ENCODE measurements at regions not wholly inside any gene's neighbourhood (a gene's known extent, or its start where the extent isn't known, plus 50 kb on each side); places are given as distances from the start of the nearest gene placed in this dataset.

GRCh38 chr3:153670577-153670976, 450.6 kb upstream of the ARHGEF26 start:
- intact Hi-C loops (cut with DNase I): no loop called here
- no peak for DNase-seq (ENCODE audit: low spot score)

GRCh38 chr3:153673853-153674252, 447.3 kb upstream of the ARHGEF26 start:
- DNase-seq (ENCODE audit: low spot score): no peak
- intact Hi-C loops (cut with DNase I): no loop called here

- intact Hi-C loops (cut with DNase I): no loop called here
- no peak for DNase-seq (ENCODE audit: low spot score)
These were observed 441.5 kb upstream of the ARHGEF26 start for GRCh38 chr3:153679714-153680113.

- no peak for DNase-seq (ENCODE audit: low spot score)
- intact Hi-C loops (cut with DNase I): no loop called here
These were observed 440.7 kb upstream of the ARHGEF26 start for GRCh38 chr3:153680526-153680925.

- no peak for DNase-seq (ENCODE audit: low spot score)
- intact Hi-C loops (cut with DNase I): no loop called here
These were observed 440.1 kb upstream of the ARHGEF26 start for GRCh38 chr3:153681057-153681456.

GRCh38 chr3:153688301-153689120, 432.7 kb upstream of the ARHGEF26 start:
- intact Hi-C loops (cut with DNase I): no loop called here
- DNase-seq (ENCODE audit: low spot score): no peak

- intact Hi-C loops (cut with DNase I): no loop called here
- no peak for DNase-seq (ENCODE audit: low spot score)
These were observed 428.0 kb upstream of the ARHGEF26 start for GRCh38 chr3:153693207-153693606.

- intact Hi-C loops (cut with DNase I): no loop called here
- DNase-seq (ENCODE audit: low spot score): no peak
These were observed 419.1 kb upstream of the ARHGEF26 start for GRCh38 chr3:153702106-153702505.

GRCh38 chr3:153704115-153704514, 417.1 kb upstream of the ARHGEF26 start:
- intact Hi-C loops (cut with DNase I): no loop called here
- no peak for DNase-seq (ENCODE audit: low spot score)

GRCh38 chr3:153706706-153707105, 414.5 kb upstream of the ARHGEF26 start:
- DNase-seq (ENCODE audit: low spot score): no peak
- intact Hi-C loops (cut with DNase I): no loop called here

- DNase-seq (ENCODE audit: low spot score): no peak
- intact Hi-C loops (cut with DNase I): no loop called here
These were observed 407.2 kb upstream of the ARHGEF26 start for GRCh38 chr3:153714016-153714415.

- intact Hi-C loops (cut with DNase I): no loop called here
- no peak for DNase-seq (ENCODE audit: low spot score)
These were observed 406.5 kb upstream of the ARHGEF26 start for GRCh38 chr3:153714588-153715290.

GRCh38 chr3:153722157-153722556, 399.0 kb upstream of the ARHGEF26 start:
- DNase-seq (ENCODE audit: low spot score): no peak
- intact Hi-C loops (cut with DNase I): no loop called here

- DNase-seq (ENCODE audit: low spot score): no peak
- intact Hi-C loops (cut with DNase I): no loop called here
These were observed 390.1 kb upstream of the ARHGEF26 start for GRCh38 chr3:153731071-153731470.

GRCh38 chr3:153734777-153735551, 386.2 kb upstream of the ARHGEF26 start:
- no peak for DNase-seq (ENCODE audit: low spot score)
- intact Hi-C loops (cut with DNase I): no loop called here

GRCh38 chr3:153740109-153740508, 381.1 kb upstream of the ARHGEF26 start:
- no peak for DNase-seq (ENCODE audit: low spot score)
- intact Hi-C loops (cut with DNase I): no loop called here

GRCh38 chr3:153744889-153745288, 376.3 kb upstream of the ARHGEF26 start:
- intact Hi-C loops (cut with DNase I): no loop called here
- DNase-seq (ENCODE audit: low spot score): no peak

GRCh38 chr3:153746211-153746610, 375.0 kb upstream of the ARHGEF26 start:
- intact Hi-C loops (cut with DNase I): no loop called here
- DNase-seq (ENCODE audit: low spot score): no peak

- no peak for DNase-seq (ENCODE audit: low spot score)
- intact Hi-C loops (cut with DNase I): no loop called here
These were observed 372.1 kb upstream of the ARHGEF26 start for GRCh38 chr3:153749070-153749610.
